ENCODE measurements at regions not wholly inside any gene's neighbourhood (a gene's known extent, or its start where the extent isn't known, plus 50 kb on each side); places are given as distances from the start of the nearest gene placed in this dataset.

DNA sequence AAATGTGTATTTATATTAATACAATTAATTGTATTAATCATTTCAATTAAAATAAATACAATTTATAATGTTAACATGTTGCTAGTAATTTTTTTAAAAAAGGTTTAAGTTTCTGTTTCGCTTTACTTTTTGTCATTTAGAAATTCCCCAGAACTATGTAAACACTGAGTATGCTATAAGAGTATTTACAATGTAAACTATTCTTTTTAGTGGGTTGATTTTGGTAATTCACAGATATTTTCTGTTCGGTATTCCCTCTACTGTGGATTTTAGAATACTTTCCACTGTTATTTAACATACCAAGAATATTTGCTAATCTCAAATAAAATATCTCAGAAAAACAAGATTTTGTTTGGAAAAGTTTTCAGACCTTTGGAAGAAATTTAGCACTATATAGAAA is 1564.4 kb downstream of the EFNA5 start:
- H3K27ac ChIP-seq, result no peak overlapping the region
- H3K36me3 ChIP-seq, result no peaks in the 10 kb centered on the region
- H3K27me3 ChIP-seq, result no peaks in the 10 kb centered on the region
- TF ChIP-seq, protein P1, sequence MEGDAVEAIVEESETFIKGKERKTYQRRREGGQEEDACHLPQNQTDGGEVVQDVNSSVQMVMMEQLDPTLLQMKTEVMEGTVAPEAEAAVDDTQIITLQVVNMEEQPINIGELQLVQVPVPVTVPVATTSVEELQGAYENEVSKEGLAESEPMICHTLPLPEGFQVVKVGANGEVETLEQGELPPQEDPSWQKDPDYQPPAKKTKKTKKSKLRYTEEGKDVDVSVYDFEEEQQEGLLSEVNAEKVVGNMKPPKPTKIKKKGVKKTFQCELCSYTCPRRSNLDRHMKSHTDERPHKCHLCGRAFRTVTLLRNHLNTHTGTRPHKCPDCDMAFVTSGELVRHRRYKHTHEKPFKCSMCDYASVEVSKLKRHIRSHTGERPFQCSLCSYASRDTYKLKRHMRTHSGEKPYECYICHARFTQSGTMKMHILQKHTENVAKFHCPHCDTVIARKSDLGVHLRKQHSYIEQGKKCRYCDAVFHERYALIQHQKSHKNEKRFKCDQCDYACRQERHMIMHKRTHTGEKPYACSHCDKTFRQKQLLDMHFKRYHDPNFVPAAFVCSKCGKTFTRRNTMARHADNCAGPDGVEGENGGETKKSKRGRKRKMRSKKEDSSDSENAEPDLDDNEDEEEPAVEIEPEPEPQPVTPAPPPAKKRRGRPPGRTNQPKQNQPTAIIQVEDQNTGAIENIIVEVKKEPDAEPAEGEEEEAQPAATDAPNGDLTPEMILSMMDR (IDR thresholded peaks at IDR 0.05), result no peak
- TF ChIP-seq EP300 (IDR thresholded peaks at IDR 0.05) (no peak), POLR2A (IDR thresholded peaks at IDR 0.05) (no peak), POLR2AphosphoS5 (IDR thresholded peaks at IDR 0.05) (no peak)
- no peaks in the 10 kb centered on the region for H3K4me1 ChIP-seq
- DNase-seq (no peak), ATAC-seq (ENCODE audit: low FRiP score in 2 of 2) (no peak)
- H3K4me3 ChIP-seq, result no peak overlapping the region
- WGBS, 2 donors, result 48 to 54% methylated on average over 2 of the region's 2 CpGs
- H3K9me3 ChIP-seq, result no peaks in the 10 kb centered on the region

DNA sequence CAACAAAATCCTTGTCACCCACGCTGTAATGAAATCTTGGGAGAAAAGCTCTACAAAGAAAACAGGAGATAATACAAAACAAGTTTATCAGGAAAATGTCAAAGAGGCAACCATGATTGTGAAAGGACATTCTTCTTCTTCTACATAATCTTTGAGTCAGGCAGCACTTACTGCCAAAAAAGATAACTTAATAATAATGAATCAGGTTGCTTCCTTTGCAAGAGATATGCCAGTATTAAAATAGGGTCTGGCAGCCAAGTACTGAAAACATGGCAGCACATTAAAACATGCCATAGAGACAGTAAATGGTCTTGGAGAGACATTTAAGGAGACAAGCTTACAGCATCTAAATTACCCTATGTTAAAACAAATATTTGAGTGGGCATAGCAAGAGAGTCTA is 1573.4 kb downstream of the EFNA5 start:
- H3K4me3 ChIP-seq, result no peak overlapping the region
- no peak overlapping the region for H3K27ac ChIP-seq
- H3K36me3 ChIP-seq, result no peaks in the 10 kb centered on the region
- no peaks in the 10 kb centered on the region for H3K4me1 ChIP-seq
- TF ChIP-seq POLR2AphosphoS5 (IDR thresholded peaks at IDR 0.05), result no peak
- TF ChIP-seq, protein P1 (IDR thresholded peaks at IDR 0.05), result no peak
- TF ChIP-seq POLR2A (IDR thresholded peaks at IDR 0.05), result no peak
- no peak for TF ChIP-seq EP300 (IDR thresholded peaks at IDR 0.05)
- no peak for ATAC-seq (ENCODE audit: low FRiP score in 2 of 2)
- H3K27me3 ChIP-seq, result no peaks in the 10 kb centered on the region
- no peak for DNase-seq
- 65 to 68% methylated on average over 1 of the region's 1 CpG for WGBS, 2 donors
- H3K9me3 ChIP-seq, result no peaks in the 10 kb centered on the region

DNA sequence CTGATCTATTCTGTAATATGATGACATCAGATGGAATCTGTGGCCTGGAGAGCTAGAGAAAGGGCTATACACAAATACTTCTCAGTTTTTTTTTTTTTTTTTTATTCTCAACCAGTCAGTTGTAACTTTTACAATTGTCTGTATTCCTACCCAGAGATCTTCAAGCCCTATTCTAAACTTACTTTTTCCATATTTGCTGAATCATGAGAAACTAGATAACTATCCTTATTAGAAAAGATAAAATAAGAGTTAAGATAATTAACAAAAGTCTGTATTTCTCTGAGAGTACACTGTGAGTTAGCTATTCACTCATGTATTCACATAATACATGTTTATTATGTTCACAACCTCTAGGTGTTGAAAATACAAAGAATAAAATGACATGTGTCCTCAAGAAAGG is 1575.9 kb downstream of the EFNA5 start:
- H3K9me3 ChIP-seq, result no peaks in the 10 kb centered on the region
- TF ChIP-seq POLR2A (IDR thresholded peaks at IDR 0.05), result no peak
- TF ChIP-seq, protein P1 (IDR thresholded peaks at IDR 0.05), result no peak
- TF ChIP-seq POLR2AphosphoS5 (IDR thresholded peaks at IDR 0.05), result no peak
- TF ChIP-seq EP300 (IDR thresholded peaks at IDR 0.05), result no peak
- no peaks in the 10 kb centered on the region for H3K27me3 ChIP-seq
- DNase-seq (no peak), ATAC-seq (ENCODE audit: low FRiP score in 2 of 2) (no peak)
- no peak overlapping the region for H3K27ac ChIP-seq
- H3K4me3 ChIP-seq, result no peak overlapping the region
- H3K4me1 ChIP-seq, result no peaks in the 10 kb centered on the region
- no peaks in the 10 kb centered on the region for H3K36me3 ChIP-seq

DNA sequence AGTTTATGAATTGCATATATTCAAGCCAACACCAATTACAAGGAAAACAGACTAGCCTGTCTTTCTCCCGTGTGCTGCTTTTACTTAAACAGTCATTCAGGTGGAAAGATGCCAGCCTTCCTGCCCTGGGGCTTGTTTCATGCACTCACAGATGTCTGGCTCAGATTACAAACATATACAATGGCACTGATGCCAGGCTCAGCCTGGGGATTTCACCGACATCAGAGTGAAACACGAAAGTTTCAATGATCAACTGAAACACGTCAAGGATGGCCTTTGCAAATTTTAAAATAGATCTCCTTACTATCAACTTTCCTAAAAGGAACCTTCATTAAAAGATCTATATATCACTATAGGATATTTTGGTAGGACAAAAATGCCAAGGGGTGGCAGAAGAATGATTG is 1576.5 kb downstream of the EFNA5 start:
- H3K9me3 ChIP-seq, result no peaks in the 10 kb centered on the region
- WGBS, 2 donors, result 56% methylated on average over 4 of the region's 4 CpGs
- no peak for DNase-seq

DNA sequence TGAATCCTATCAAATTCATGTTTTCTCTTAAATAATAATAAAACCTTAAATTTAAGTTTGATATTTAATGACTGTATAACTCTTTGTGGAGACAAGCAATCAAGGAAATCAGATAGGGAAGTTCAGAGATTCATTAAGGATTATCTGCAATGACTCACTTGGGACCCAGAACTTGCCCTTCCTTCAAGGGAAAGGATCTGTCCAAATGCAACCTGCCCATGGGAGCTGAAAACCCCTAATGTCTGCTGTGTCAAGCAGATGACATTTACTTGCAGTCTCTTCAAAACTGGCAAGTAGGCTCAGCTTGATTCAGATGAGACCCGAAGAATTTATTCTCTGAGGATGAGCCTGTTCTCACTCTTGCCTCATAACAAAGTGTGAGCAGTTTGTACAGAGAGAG is 1577.6 kb downstream of the EFNA5 start:
- WGBS, 2 donors, result 89 to 96% methylated on average over 1 of the region's 1 CpG
- Histone ChIP-seq H3K4me3 (no peak overlapping the region), H3K36me3 (no peaks in the 10 kb centered on the region), H3K27me3 (no peaks in the 10 kb centered on the region), H3K9me3 (no peaks in the 10 kb centered on the region), H3K27ac (no peak overlapping the region), H3K4me1 (no peaks in the 10 kb centered on the region)
- DNase-seq (no peak), ATAC-seq (ENCODE audit: low FRiP score in 2 of 2) (no peak)
- no peak for TF ChIP-seq POLR2A (IDR thresholded peaks at IDR 0.05)
- TF ChIP-seq POLR2AphosphoS5 (IDR thresholded peaks at IDR 0.05), result no peak
- TF ChIP-seq, protein P1 (IDR thresholded peaks at IDR 0.05), result no peak
- TF ChIP-seq EP300 (IDR thresholded peaks at IDR 0.05), result no peak

More for the DNA sequence above, 1576.5 kb downstream of the EFNA5 start:
- Histone ChIP-seq H3K4me1 (no peaks in the 10 kb centered on the region), H3K27me3 (no peaks in the 10 kb centered on the region), H3K4me3 (no peak overlapping the region), H3K36me3 (no peaks in the 10 kb centered on the region), H3K27ac (no peak overlapping the region)
- TF ChIP-seq, protein P1 (IDR thresholded peaks at IDR 0.05), result no peak
- TF ChIP-seq EP300 (IDR thresholded peaks at IDR 0.05) (no peak), POLR2A (IDR thresholded peaks at IDR 0.05) (no peak), POLR2AphosphoS5 (IDR thresholded peaks at IDR 0.05) (no peak)
- no peak for ATAC-seq (ENCODE audit: low FRiP score in 2 of 2)
